Stimulated activated CD8-positive, alpha-beta memory T cell treated with anti-CD3 and anti-CD28 coated beads, Interleukin-7, amount 100 ng/mL, for 4 hours (primary cell): ENCODE measurements at regions not wholly inside any gene's neighbourhood (a gene's known extent, or its start where the extent isn't known, plus 50 kb on each side); places are given as distances from the start of the nearest gene placed in this dataset.
A peak's percentile ranks its signal among the peaks of the same experiment; 100 is the strongest.
"Not testable (repeated sequence)": the region's sequence is repeated elsewhere in the genome, so short reads cannot be mapped to it uniquely, and the experiment has no call there.

Experiments
- DNase-seq, 2 donors: peaks; one replicate each; pipeline ENCODE4 v3.0.0-alpha.2; 2020; ENCODE audit warnings: low read depth in 2 of 2

- DNase-seq: no peak
Observed at GRCh38 chr12:107495604-107496003, 190.0 kb upstream of the PWP1 start.

- no peak for DNase-seq
Observed at GRCh38 chr12:107497231-107497630, 188.4 kb upstream of the PWP1 start.

GRCh38 chr12:107500307-107500706, 185.3 kb upstream of the PWP1 start:
- DNase-seq: no peak

GRCh38 chr12:107501681-107502080, 183.9 kb upstream of the PWP1 start:
- no peak for DNase-seq

GRCh38 chr12:107503129-107503855, 182.3 kb upstream of the PWP1 start:
- no peak for DNase-seq

GRCh38 chr12:107503887-107504885, 181.4 kb upstream of the PWP1 start:
- DNase-seq: no peak

- DNase-seq: no peak
Observed at GRCh38 chr12:107509421-107509820, 176.2 kb upstream of the PWP1 start.

GRCh38 chr12:107510211-107510610, 175.4 kb upstream of the PWP1 start:
- no peak for DNase-seq

GRCh38 chr12:107511292-107511691, 174.3 kb upstream of the PWP1 start:
- DNase-seq: no peak

- DNase-seq: no peak
Observed at GRCh38 chr12:107512391-107512790, 173.2 kb upstream of the PWP1 start.

- DNase-seq: no peak
Observed at GRCh38 chr12:107513184-107513583, 172.4 kb upstream of the PWP1 start.

GRCh38 chr12:107513636-107514400, 171.8 kb upstream of the PWP1 start:
- no peak for DNase-seq

GRCh38 chr12:107514887-107515445, 170.6 kb upstream of the PWP1 start:
- no peak for DNase-seq

- DNase-seq: peak in 1 of 2 donors; percentile 8
Observed at GRCh38 chr12:107515446-107515958, 170.1 kb upstream of the PWP1 start.

- DNase-seq: not testable (repeated sequence)
Observed at GRCh38 chr12:107517816-107518215, 167.8 kb upstream of the PWP1 start.

- no peak for DNase-seq
Observed at GRCh38 chr12:107518868-107519267, 166.7 kb upstream of the PWP1 start.

GRCh38 chr12:107519906-107520859, 165.4 kb upstream of the PWP1 start:
- DNase-seq: no peak

GRCh38 chr12:107521826-107522355, 163.7 kb upstream of the PWP1 start:
- DNase-seq: no peak

- DNase-seq: no peak
Observed at GRCh38 chr12:107522692-107523477, 162.7 kb upstream of the PWP1 start.
